Smooth muscle cell (in vitro differentiated cells): ENCODE measurements at regions not wholly inside any gene's neighbourhood (a gene's known extent, or its start where the extent isn't known, plus 50 kb on each side); places are given as distances from the start of the nearest gene placed in this dataset.

Source experiments
- DNase-seq: peaks from one replicate; lab custom pipeline; 2025; ENCODE audit not compliant: unreplicated experiment; lab: John Stamatoyannopoulos, UW
- H2AFZ ChIP-seq: fragments of 200-600 bp; sonication (generic); 2 replicates; pipeline ENCODE4 v1.6.0; 2016; ENCODE audit warnings: antibody characterized with exemption, low read depth, mild to moderate bottlenecking
- H3F3A ChIP-seq: fragments of 200-600 bp; sonication (generic); 2 replicates; pipeline ENCODE4 v1.6.0; 2017; ENCODE audit warnings: antibody characterized with exemption, low read depth
- H3K27ac ChIP-seq: fragments of 200-600 bp; sonication (generic); 2 replicates; pipeline ENCODE4 v1.5.1; 2016; ENCODE audit warnings: low read depth, mild to moderate bottlenecking
- H3K27me3 ChIP-seq: fragments of 200-600 bp; sonication (generic); 2 replicates; pipeline ENCODE4 v1.6.1; 2016; ENCODE audit warnings: low read depth, mild to moderate bottlenecking
- H3K36me3 ChIP-seq: fragments of 200-600 bp; sonication (generic); 2 replicates; pipeline ENCODE4 v1.5.1; 2016; ENCODE audit warnings: low read depth
- H3K4me1 ChIP-seq: fragments of 200-600 bp; sonication (generic); 2 replicates; pipeline ENCODE4 v1.5.1; 2016; ENCODE audit warnings: low read depth
- H3K4me2 ChIP-seq: fragments of 200-600 bp; sonication (generic); 2 replicates; pipeline ENCODE4 v1.6.0; 2016; ENCODE audit warnings: mild to moderate bottlenecking
- H3K4me3 ChIP-seq: fragments of 200-600 bp; sonication (generic); 2 replicates; pipeline ENCODE4 v1.5.1; 2016; ENCODE audit warnings: mild to moderate bottlenecking
- H3K79me2 ChIP-seq: fragments of 200-600 bp; sonication (generic); 2 replicates; pipeline ENCODE4 v1.6.0; 2016; ENCODE audit warnings: low read depth, mild to moderate bottlenecking
- H3K9ac ChIP-seq: fragments of 200-600 bp; sonication (generic); 2 replicates; pipeline ENCODE4 v1.6.0; 2016; ENCODE audit warnings: low read depth
- H3K9me3 ChIP-seq: fragments of 200-600 bp; sonication (generic); replicated peaks from 2 replicates; pipeline ENCODE4 v1.5.1; 2016; ENCODE audit warnings: low read depth
- H4K20me1 ChIP-seq: fragments of 200-600 bp; sonication (generic); 2 replicates; pipeline ENCODE4 v1.6.0; 2016; ENCODE audit warnings: low read depth
- WGBS: methylation state at CpG from one replicate; pipeline ENCODE4 v1.1.7; 2016; ENCODE audit warnings: low lambda C conversion rate; 5-methylcytosine and 5-hydroxymethylcytosine counted together
- TF ChIP-seq, protein P1 (sequence below): fragments of 200-600 bp; sonication (generic); IDR thresholded peaks from 2 replicates; pipeline ENCODE4 v1.5.1; 2017; ENCODE audit warnings: borderline replicate concordance, mild to moderate bottlenecking, antibody characterized with exemption; ENCODE audit not compliant: insufficient read depth, poor library complexity, severe bottlenecking

DNA sequence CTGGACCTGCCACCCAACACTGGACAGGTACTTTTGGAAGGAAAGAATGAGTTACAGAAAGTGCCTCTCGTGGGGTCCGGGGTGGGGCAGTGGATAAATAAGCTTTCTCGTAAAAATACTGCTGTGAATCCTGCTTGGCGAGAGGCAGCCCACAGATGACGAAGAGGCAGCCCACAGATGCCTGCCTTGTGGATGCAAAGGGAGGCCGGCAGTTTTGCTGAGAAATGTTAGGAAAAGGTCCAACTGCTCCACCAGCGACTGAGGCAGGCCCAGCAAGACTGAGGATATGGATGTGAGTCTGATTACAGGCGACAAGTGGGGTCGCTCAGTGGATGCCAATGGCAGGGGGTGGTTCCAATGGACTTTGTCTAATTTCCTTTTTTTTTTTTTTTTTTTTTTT, 79.1 kb upstream of the PPP1R26 start:
- WGBS, result 83% methylated on average over 9 of the region's 9 CpGs
- no peak overlapping the region for H2AFZ ChIP-seq
- no peaks in the 10 kb centered on the region for H3K79me2 ChIP-seq
- H3K36me3 ChIP-seq, result no peaks in the 10 kb centered on the region
- no peaks in the 10 kb centered on the region for H3K9me3 ChIP-seq
- H4K20me1 ChIP-seq, result no peaks in the 10 kb centered on the region
- no peaks in the 10 kb centered on the region for H3F3A ChIP-seq
- H3K4me3 ChIP-seq, result no peak overlapping the region
- H3K4me1 ChIP-seq, result no peaks in the 10 kb centered on the region
- H3K4me2 ChIP-seq, result no peak overlapping the region
- H3K27me3 ChIP-seq, result no peaks in the 10 kb centered on the region
- no peak for DNase-seq
- H3K27ac ChIP-seq, result no peak overlapping the region
- TF ChIP-seq, protein P1, sequence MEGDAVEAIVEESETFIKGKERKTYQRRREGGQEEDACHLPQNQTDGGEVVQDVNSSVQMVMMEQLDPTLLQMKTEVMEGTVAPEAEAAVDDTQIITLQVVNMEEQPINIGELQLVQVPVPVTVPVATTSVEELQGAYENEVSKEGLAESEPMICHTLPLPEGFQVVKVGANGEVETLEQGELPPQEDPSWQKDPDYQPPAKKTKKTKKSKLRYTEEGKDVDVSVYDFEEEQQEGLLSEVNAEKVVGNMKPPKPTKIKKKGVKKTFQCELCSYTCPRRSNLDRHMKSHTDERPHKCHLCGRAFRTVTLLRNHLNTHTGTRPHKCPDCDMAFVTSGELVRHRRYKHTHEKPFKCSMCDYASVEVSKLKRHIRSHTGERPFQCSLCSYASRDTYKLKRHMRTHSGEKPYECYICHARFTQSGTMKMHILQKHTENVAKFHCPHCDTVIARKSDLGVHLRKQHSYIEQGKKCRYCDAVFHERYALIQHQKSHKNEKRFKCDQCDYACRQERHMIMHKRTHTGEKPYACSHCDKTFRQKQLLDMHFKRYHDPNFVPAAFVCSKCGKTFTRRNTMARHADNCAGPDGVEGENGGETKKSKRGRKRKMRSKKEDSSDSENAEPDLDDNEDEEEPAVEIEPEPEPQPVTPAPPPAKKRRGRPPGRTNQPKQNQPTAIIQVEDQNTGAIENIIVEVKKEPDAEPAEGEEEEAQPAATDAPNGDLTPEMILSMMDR, result no peak
- no peak overlapping the region for H3K9ac ChIP-seq

DNA sequence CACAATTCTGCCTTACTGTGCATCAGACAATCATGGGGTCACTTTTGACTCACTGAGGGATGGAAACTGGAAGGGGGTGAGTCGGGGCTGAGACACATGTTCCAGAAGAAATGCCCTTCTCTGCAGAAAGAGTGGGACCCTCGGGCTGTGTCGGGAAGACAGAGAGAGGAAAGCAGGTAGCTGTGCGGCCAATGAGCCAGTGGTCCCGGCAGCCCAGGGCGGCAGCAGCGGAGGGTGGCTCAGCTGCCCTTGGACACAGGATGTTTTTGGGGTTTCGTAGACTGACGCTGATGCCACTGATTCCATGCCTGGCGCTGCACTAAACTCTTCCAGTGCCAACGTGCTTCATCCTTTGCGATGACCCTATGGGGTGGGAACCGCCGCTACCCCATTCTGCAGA, 78.4 kb upstream of the PPP1R26 start:
- no peaks in the 10 kb centered on the region for H3K9me3 ChIP-seq
- no peaks in the 10 kb centered on the region for H3K4me1 ChIP-seq
- no peaks in the 10 kb centered on the region for H3K27me3 ChIP-seq
- H3K36me3 ChIP-seq, result no peaks in the 10 kb centered on the region
- no peak overlapping the region for H3K4me3 ChIP-seq
- TF ChIP-seq, protein P1, result no peak
- no peaks in the 10 kb centered on the region for H3F3A ChIP-seq
- H2AFZ ChIP-seq, result no peak overlapping the region
- no peak for DNase-seq
- H3K79me2 ChIP-seq, result no peaks in the 10 kb centered on the region
- no peak overlapping the region for H3K4me2 ChIP-seq
- H4K20me1 ChIP-seq, result no peaks in the 10 kb centered on the region
- 92% methylated on average over 14 of the region's 14 CpGs for WGBS
- H3K27ac ChIP-seq, result no peak overlapping the region
- H3K9ac ChIP-seq, result no peak overlapping the region

DNA sequence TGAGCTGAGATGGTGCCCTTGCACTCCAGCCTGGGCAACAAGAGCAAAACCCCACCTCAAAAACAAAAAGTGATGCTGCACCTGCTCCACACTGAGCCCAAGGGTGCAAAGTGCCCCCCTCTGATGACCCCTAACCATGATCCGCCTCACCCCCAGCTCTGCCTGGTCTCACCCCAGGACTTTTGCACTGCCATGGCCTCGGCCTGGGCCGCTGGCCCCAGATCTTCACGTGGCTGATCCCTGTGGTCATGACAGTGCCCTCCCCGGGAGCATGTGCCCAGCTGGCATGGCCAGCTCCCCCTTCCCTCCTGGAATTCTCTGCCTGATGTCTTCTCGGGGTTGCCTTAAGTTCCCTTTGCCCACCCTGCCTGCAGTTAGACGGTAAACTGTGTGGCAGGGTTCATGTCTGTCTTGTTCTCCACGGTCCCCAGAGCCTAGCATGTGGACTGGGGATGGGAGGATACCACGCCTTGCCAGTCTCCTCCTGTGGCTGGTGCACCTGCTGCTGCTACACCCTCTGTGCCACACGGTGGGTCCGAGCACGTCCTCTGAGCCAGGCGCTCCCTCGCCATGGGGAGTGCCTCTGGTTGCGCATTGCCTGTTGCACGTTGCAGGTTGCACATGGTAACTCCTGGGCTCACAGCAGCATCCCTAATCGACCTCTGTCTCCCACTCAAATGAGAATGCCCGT, 77.4 kb upstream of the PPP1R26 start:
- Histone ChIP-seq H3K4me3 (no peak overlapping the region), H2AFZ (no peak overlapping the region), H3K9me3 (no peaks in the 10 kb centered on the region), H3K27me3 (no peaks in the 10 kb centered on the region), H3K79me2 (no peaks in the 10 kb centered on the region), H3K9ac (no peak overlapping the region), H3F3A (no peaks in the 10 kb centered on the region), H3K4me1 (no peaks in the 10 kb centered on the region), H4K20me1 (no peaks in the 10 kb centered on the region), H3K36me3 (no peaks in the 10 kb centered on the region), H3K4me2 (no peak overlapping the region), H3K27ac (no peak overlapping the region)
- WGBS, result 83% methylated on average over 18 of the region's 18 CpGs
- no peak for DNase-seq
- TF ChIP-seq, protein P1, result no peak
